RKO (cell line): ENCODE measurements at regions not wholly inside any gene's neighbourhood (a gene's known extent, or its start where the extent isn't known, plus 50 kb on each side); places are given as distances from the start of the nearest gene placed in this dataset.

ENCODE experiments used
- DNase-seq: peaks from one replicate; pipeline ENCODE4 v3.0.0-alpha.2; 2016; ENCODE audit warnings: low spot score

DNA sequence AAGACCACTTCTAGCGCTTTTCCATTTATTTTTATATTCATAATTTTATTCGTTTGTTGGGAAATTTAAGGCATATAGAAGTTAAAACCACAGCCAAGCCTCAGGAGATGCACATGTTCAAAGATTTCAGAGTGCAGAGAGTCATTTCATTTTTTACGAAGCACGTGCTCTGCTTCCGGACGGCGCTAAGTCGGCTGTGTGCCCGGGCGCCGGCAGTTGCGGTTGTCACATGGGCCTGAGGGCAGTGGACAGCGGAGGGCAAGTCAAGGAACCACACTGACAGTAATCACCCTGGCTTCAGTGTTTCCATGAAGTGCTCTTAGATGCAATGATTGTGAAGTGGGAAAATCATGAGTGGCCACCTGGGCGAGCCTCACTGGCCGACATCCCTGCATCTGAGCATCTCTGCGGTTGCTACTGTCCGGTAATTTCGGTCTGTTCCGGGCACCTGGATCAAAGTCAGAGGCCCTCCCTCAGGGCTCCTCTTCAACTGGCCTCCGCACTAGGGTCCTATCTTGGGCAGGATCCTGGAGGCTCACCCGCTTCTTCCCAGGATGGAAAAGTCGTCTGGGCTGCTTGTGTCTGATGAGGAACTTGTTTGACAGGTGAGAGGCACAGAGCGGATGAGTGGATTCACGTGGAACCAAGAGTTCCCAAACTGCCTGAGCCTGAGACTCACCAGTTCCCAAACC lies 90.8 kb downstream of the DACT2 start:
- DNase-seq = no peak

DNA sequence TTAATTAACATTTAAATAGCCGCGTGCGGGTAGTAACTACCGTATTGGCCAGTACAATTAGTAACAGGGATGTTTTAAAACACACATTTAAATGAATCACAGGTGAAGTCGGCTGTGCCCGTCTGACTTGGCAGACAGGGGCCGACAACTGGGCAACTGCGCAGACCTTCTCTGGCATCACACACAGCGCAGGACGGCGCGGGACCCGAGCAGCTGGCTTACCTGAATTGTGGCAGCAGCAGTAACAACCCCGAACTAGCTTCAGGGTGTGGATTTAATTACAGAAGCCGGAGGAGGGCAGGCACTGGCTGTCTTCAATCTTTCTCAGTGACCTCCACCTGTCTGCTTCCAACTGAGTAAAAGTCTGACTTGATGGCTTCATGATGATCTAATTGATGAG lies 91.7 kb downstream of the DACT2 start:
- no peak for DNase-seq

DNA sequence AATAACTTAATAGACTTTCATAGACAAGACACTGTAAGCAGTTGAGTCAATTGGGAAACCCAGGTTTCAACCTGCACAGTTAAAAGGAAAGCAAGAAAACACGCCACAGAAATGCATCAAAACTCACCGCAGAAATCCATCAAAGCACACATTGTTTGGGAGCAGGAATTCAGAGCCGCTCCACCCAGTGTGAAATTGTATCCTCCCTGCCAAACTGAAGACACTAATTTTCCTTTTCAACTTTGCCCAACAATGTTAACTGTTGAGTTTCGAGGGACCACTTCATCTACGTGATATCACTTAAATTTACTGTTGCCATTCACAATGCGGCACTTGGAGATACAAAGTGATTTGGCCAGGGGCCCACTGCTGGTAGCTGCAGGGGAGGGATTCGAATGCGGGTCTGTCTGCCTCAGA lies 92.7 kb downstream of the DACT2 start:
- DNase-seq = no peak

DNA sequence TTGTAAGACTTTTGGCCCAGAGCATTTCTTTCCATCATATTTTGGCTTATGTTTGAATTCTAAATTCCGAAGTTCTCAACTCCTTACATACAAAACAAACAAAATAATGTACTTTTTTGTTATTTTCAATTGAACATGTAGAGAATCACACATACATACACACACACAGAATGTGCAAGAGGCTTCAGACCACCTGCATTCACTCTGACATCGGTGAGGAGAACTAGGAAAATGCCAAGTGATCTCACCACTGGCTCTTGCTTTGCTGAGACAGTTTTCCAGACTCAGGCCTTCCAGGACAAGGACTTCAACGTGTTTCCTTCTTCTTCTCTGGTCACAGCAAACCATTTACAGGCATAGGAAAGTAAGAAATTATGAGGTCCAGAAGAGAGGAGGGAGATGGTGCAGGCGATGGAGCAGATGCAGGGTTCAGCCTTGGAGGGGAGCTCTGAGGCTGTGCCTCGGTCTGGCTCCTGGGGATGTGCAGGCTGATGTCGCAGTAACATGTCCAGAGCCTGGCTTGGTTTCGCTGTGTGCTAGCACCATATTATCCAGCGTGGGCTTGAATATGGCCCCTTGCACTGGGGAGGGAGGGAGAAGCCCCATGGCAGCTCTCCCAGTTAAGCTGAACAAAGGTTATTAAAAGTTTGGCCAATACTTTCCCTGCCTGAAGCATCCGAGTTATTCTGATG lies 93.4 kb downstream of the DACT2 start:
- no peak for DNase-seq

DNA sequence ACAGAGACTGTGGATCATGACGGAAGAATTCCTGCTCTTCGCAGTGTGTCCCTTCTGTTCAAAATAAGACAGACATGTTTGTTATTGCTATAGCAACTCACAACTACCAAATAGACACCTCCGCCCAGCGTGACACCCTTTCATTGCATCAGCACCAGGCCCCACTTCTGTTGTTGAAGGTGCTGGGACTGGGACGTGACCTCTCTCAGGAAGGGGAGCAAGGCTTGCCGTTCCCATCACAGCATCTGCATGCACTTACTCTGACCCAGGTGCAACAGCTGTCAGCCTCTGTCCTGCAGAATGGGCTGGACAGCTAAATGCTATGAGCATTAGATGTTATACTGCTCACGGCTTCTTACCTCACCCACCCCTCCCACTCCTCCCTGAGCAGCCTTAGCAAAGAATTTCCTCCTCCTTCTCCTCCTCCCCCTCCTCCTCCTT lies 94.1 kb downstream of the DACT2 start:
- DNase-seq = no peak

DNA sequence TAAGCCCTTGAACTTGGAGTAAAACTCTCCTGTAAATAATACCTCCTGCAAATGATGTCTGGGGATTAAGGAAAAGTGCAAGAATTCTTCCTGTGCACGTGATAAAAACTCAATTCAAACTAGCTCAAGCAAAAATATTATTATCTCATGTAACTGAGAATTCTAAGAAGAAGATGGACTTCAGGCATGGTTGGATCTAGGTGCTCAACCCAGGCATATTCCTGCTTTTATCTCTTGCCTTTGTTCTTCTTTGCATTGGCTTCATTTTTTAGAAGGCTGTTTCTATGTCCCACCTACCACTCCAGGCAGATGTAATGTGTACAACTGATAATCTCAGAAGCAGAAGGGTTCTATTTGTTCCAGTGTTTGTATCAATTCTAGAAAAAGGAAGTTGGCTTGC lies 95.8 kb downstream of the DACT2 start:
- DNase-seq = no peak

DNA sequence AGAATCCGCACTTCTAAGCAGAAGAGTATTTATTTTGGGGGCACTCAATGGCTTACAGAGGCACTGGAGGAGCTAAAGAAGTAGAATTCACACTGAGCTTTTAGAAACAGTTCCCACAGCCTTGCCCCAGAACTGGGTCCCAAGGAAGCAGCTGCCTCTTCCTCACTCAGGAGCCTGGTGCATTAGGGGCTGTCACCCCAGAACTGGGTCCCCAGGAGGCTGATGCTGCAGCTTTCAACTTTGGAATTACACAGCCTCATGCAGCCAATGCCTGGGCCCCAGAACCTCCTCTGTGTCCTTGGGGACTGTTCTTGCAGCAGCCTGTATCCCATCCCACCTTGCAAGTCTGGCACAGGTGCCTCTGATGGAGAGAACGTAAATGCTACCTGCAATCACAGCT lies 96.4 kb downstream of the DACT2 start:
- DNase-seq = no peak

DNA sequence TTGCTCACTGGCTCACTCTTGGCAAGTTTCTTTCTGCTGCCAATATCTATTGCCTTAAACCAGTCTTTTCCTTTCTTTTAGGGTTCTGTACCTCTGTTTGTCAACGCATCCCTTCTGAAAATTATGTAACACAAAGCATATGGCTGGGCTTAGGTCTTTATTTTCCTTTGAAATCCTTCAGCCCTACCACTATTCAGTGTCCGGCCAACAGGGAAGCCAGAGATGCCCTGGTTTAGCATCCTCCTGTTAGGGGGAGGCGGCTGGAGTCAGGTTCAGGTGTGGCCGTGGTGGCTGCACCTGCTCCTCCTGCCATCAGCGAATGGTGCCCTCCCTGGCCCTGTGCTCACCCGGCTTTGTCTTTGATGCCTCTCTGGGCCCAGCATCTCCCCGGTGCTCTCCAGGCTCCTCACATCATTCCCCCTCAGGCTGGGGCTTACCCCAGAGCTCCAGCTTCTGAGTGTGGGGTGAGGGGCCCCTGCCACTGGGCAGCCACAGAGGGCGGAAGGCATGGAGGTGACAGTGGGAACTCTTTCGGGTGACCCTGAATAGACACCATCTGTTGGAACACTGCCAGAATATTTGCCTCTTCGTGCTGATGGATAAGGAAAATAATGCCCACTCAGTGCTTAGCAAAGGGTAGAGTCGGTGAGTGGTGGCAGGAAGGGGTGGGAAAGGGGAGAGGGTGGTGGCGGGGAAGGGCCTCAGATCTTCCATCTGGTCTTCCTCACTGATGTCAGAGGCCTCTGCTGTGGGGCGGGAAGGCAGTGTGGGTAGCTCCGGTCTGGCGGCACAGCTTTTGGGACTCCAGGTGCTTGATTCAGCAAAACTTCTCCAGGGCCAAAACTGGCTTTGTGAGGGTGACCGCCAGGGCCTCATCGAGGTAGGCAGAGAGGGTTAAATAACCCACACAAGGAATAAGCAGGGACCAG lies 97.2 kb downstream of the DACT2 start:
- DNase-seq = no peak

DNA sequence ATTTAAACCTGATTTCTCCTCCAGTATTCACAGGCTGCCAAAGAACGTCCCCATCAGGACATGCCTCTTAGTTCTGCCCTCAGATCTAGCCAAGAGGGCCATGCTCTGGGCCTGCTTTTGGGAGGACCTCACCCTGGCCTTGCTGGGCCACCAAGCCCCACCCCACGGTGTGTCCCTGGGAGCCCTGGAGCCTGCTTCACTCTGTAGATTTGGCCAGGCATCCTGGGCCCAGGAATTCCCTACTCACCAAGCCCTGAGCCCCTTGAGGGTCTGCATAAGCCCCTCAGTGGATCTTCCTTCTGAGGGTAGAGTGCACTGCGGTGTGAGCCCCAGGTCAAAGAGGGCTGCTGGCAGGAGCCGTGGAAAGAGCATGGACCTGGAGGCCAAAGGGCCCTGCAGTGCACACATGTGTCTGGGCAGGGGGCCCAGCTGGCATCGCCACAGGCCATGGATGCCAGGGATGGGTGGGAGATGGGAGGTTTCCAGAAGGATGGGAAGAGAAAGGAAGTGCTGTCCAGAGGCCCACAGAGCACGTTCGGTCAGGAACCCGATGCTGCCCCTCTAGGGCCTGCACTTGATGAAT lies 98.0 kb downstream of the DACT2 start:
- DNase-seq = no peak

DNA sequence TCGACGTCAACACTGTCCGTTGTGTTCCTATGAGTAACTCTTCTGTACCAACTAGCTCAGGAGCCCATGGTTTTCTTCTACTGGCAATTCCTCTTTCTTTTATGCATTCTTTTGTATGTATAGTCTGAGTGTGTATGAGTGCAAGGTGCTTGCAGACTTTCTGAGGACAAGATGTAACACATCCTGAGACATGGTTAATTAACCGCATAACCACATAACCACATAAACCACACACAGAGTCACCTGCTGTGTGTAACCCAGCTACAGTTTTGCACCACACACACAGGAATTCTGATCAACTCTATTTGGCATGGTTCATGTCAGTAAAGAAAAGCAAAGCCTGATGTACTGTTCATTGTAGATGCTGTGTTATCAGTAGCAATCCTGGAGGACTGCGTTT lies 98.6 kb downstream of the DACT2 start:
- no peak for DNase-seq

DNA sequence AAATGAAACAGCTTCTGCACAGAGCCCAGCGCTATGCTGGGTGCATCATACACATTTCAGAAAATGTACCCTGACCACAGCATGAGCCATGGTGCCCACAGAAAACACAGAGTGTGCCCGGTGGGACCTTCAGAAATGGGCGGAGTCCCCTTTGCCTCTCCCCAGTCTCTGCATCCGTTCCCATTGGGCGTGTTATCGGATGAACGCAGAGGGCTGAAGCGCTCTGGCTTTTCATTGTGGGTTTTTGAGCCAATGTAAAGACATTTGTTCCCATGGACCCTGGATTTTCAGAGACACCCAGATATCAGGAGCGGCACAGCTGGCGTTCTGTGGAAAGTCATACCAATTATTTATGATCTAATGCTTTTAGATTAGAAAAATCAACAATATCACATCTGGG lies 99.8 kb downstream of the DACT2 start:
- DNase-seq = no peak

DNA sequence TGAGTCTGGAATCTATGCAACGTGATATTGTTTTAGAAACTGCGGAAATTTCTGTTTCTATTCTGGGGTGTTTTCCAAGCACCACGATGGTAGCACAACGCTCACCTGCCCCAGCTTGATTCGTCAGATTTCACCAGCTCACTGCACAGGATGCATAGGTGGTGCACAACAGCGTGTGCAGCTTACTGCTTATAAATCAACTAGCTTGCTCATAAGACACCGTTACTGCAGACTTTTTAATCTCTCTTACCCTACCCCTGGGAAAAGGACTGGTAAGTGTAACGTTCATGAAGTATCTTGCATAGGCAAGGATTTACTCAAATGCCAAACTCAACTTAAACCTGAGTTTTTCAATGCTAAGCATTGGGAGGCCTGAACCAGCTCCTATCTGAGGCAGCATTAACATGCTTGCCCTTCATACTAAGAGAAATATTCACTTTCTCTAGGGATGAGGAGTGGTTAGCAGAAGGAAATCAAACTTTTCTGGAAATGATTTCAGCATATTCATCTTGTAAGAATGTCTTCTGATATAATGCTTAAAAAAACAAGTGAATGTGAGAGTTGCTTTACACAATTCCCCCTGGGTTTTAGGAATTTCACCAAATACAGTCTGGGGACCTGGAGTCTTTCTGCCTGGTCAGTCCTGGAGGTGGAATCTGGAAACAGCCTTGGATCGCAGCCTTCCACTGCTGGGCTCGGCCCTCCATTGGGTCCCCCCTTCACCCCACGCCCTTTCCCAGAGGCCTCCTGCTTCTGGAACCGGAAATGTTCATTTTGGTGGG lies 100.6 kb downstream of the DACT2 start:
- no peak for DNase-seq

DNA sequence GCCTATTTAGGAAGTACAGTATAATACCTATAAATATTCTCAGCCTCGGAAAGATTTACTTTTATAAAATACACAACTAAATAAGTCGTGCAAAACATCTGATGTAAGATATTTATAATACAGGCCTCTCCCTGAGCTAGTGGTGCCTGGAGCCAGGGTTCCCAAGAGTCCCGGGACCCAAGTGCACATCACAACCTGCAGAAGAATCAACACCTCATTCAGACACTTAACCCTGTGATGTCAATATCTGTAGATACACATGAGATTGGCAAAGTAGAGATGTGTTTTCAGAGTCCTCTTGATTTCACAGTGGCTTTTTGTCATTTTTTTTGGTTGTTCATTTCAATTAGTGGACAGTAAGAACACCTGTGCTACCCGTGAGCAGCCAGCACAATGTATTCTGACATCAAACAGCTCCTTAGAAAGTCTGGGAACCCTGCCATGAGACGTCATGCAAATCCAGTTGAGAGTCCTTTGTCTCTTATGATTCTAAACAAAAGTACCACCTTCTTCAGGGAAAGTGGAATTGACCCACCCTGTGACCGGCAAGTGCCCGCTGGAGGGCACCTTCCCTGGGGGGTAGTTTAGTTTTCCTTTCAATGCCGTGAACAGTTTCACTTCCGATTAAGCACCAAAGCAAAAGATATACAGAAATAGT lies 101.6 kb downstream of the DACT2 start:
- DNase-seq = no peak

DNA sequence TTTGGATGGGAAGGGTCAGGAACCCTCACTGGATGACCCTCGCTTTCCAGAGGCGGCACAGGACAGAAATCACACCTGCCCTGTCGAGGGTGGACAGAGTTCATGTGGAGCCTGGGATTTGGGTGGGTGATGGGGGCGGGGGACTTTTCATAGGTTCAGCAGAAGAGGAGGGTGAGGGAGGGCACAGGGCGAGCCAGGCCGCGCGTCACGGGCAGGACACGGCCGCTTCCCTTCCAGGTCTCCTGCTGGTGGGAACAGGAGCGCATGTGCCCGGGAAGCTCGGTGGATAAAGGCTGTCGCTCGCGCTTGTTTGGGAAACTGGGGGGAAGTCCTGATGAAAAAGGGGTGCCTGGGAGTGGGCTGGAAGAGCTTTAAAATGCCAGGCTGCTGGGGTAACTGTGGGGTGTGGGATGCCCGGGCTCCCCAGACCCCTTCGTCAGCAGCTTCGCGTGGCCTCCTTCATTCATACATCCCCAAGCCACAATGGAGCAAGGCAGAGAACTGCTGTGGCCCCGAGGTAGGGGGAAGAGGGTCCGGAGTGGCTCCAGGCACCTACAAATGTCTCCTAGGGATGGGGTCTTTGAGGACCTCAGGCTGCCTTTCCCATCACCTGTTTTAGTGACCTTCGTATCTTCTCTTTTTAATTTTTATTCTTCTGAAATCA lies 102.2 kb downstream of the DACT2 start:
- no peak for DNase-seq

DNA sequence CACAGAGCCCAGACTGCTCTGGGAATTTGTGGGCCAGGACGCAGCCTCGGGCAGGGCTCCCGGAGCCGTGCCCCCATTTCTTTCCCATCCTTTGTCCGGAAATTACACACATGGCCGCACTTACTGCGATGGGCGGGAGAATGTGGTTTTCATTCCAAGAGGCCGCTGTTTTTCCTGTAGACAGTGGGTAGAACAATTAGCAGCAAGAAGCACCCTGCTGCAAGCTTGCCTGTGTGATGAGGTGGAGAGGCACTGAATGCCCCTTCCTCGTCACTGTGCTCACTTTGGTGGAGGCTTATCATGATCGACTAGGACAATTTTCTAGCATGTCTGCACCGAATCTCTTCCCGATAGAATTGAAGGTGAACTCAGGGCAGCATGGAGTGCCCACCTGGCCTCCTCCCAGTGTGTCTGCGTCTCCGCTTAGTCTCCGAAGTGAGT lies 102.8 kb downstream of the DACT2 start:
- no peak for DNase-seq

DNA sequence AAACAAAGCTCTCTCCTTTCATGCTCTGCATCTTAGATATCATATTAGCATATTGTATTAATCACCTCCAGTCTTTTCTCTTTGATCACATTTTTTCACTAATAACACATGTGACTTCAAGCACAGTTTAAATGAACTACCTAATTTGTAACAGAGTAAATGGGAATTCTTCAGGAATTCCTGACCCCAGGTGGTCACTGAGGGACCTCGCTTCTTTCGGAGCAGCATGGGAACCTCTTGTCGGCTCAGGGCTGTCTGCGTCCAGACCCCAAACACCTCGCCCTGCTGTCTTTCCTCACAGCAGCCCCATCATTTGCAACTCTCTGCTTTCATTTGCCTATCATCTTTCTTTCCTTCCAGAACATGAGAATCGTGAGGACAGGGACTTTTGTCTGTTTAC lies 103.5 kb downstream of the DACT2 start:
- DNase-seq = no peak

DNA sequence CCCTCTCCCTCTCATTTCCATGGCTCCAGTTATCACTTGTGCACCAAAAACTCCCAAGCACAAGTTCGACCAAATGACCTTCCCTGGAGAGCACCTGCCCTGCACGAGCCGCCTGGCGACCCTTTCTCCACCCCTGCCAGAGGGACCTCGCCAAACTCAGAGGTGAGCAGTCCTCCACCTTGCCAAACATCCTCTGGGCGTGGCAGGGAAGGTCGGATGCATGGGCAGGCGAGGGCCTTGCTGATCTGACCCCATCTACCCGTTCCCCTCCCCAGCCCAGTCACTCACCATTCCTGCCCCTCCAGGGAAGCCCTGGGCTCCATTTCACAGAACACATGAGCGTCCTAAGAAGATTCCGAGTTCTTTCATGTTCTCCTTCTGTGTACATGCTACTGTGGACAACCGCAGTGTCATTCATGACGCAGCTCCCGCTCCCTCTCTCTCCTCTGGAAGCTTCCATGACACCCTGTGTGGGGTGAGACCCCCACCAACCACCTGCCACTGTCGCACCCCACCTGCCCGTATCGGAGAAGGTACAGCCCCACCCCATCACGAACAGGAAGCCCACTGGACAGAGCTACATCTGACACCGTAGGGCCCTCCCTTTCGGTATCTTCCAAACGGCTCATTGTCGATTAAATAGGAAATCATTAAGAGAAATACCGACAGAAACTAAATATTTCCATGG lies 104.3 kb downstream of the DACT2 start:
- DNase-seq = no peak

DNA sequence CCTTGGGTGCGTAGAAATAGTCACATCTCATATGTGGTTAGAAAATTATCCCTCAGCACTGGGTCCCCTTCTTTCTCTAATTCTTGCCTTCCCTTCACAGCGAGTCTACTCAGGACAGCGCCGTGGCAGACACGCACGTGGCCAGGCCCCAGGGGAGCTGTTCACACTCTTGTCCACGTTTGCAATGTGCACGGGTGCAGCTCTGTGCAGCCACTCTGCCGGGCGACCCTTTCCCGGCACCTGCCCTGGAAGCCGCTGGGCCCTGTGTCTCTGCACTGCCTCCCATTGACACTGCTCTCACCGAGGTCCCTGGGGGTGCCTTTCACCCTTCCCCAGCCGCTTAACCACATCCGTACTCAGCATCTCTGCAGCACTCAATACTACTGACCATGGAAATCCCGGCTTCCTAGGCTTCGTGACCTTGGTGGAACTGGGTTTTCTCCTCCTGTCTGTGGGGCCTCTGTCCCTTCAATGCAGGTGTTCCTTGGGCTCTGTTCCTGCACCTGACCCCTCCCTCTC lies 104.9 kb downstream of the DACT2 start:
- DNase-seq = no peak

DNA sequence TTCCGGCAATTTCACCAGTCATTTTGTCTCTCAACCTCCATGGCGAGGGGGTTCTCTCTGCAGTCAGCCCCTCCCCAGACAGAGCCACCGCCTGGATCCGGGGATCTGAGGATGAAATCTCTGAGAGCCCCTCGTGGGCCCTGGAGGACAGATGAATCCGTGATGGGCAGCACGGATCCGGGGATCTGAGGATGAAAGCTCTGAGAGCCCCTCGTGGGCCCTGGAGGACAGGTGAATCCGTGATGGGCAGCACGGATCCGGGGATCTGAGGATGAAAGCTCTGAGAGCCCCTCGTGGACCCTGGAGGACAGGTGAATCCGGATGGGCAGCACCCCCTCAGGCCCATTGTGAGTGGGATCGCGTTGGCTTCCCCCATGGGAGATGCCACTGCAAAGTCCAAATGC lies 106.5 kb downstream of the DACT2 start:
- DNase-seq = no peak

DNA sequence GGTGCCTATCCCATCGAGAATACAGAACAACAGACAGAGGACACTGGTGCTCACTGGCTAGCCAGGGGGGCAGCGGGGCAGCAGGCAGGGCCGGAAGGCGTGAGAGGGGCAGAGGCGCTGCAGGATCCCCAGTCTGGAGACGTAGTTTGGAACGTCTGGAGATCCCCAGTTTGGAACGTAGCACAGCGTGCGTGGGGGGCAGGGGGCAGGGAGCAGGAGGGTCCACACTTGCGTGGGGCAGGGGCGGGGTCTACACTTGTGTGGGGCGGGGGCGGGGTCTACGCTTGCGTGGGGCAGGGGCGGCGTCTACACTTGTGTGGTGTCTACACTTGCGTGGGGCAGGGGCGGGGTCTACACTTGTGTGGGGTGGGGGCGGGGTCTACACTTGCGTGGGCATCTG lies 107.2 kb downstream of the DACT2 start:
- no peak for DNase-seq
